ENCODE measurements at regions not wholly inside any gene's neighbourhood (a gene's known extent, or its start where the extent isn't known, plus 50 kb on each side); places are given as distances from the start of the nearest gene placed in this dataset.

- no peak for DNase-seq
Measured at GRCh38 chr6:14838133-14838583, 407.7 kb upstream of the JARID2 start.

GRCh38 chr6:14841901-14842421, 403.9 kb upstream of the JARID2 start:
- DNase-seq, result no peak

- no peak for DNase-seq
Measured at GRCh38 chr6:14844411-14844810, 401.5 kb upstream of the JARID2 start.

- DNase-seq, result no peak
Measured at GRCh38 chr6:14848019-14848418, 397.9 kb upstream of the JARID2 start.

GRCh38 chr6:14849185-14849584, 396.7 kb upstream of the JARID2 start:
- no peak for DNase-seq

GRCh38 chr6:14851281-14851680, 394.6 kb upstream of the JARID2 start:
- no peak for DNase-seq

- no peak for DNase-seq
Measured at GRCh38 chr6:14852375-14852774, 393.5 kb upstream of the JARID2 start.

- no peak for DNase-seq
Measured at GRCh38 chr6:14856177-14856576, 389.7 kb upstream of the JARID2 start.

GRCh38 chr6:14857001-14857400, 388.9 kb upstream of the JARID2 start:
- no peak for DNase-seq

- DNase-seq, result no peak
Measured at GRCh38 chr6:14857501-14857900, 388.4 kb upstream of the JARID2 start.

- DNase-seq, result no peak
Measured at GRCh38 chr6:14858808-14859207, 387.1 kb upstream of the JARID2 start.

- DNase-seq, result no peak
Measured at GRCh38 chr6:14860774-14861173, 385.1 kb upstream of the JARID2 start.

GRCh38 chr6:14861491-14861943, 384.4 kb upstream of the JARID2 start:
- DNase-seq, result no peak

GRCh38 chr6:14862845-14863244, 383.0 kb upstream of the JARID2 start:
- no peak for DNase-seq

GRCh38 chr6:14863902-14864850, 381.7 kb upstream of the JARID2 start:
- no peak for DNase-seq

GRCh38 chr6:14865531-14866100, 380.3 kb upstream of the JARID2 start:
- DNase-seq, result no peak

- no peak for DNase-seq
Measured at GRCh38 chr6:14867802-14868201, 378.1 kb upstream of the JARID2 start.

- no peak for DNase-seq
Measured at GRCh38 chr6:14871221-14871620, 374.6 kb upstream of the JARID2 start.

- DNase-seq, result no peak
Measured at GRCh38 chr6:14873101-14873500, 372.8 kb upstream of the JARID2 start.

- no peak for DNase-seq
Measured at GRCh38 chr6:14873781-14874441, 372.0 kb upstream of the JARID2 start.

- DNase-seq, result no peak
Measured at GRCh38 chr6:14874975-14875480, 370.8 kb upstream of the JARID2 start.

- no peak for DNase-seq
Measured at GRCh38 chr6:14875481-14876063, 370.3 kb upstream of the JARID2 start.

Data from NCI-H2107 (cell line).